OCI-LY1 (cell line): ENCODE measurements at regions not wholly inside any gene's neighbourhood (a gene's known extent, or its start where the extent isn't known, plus 50 kb on each side); places are given as distances from the start of the nearest gene placed in this dataset.

Experiments
- H2AFZ ChIP-seq: fragments of 200-600 bp; sonication (generic), shearing (Covaris generic); 2 replicates; pipeline ENCODE4 v1.6.0; 2014; ENCODE audit warnings: antibody characterized with exemption, mild to moderate bottlenecking, low read length
- H3F3A ChIP-seq: fragments of 200-600 bp; sonication (generic), shearing (Covaris generic); 2 replicates; pipeline ENCODE4 v1.6.0; 2014; ENCODE audit warnings: mild to moderate bottlenecking, antibody characterized with exemption, low read length, moderate library complexity; ENCODE audit not compliant: insufficient read depth
- H3K27ac ChIP-seq: fragments of 200-600 bp; sonication (generic); 2 replicates; pipeline ENCODE4 v1.5.1; 2014; ENCODE audit warnings: low read length, mixed run types, mild to moderate bottlenecking, low read depth; ENCODE audit not compliant: poor library complexity, severe bottlenecking
- H3K27me3 ChIP-seq: fragments of 200-600 bp; sonication (generic); 2 replicates; pipeline ENCODE4 v1.6.0; 2014; ENCODE audit warnings: antibody characterized with exemption, mild to moderate bottlenecking, low read length, moderate library complexity; ENCODE audit not compliant: insufficient read depth
- H3K36me3 ChIP-seq: fragments of 200-600 bp; sonication (generic); 2 replicates; pipeline ENCODE4 v1.6.1; 2014; ENCODE audit warnings: mild to moderate bottlenecking, antibody characterized with exemption, low read length, moderate library complexity, mixed read lengths; ENCODE audit not compliant: insufficient read depth
- H3K4me1 ChIP-seq: fragments of 200-600 bp; sonication (generic); 2 replicates; pipeline ENCODE4 v1.5.1; 2014; ENCODE audit warnings: mild to moderate bottlenecking, low read length, moderate library complexity; ENCODE audit not compliant: insufficient read depth, severe bottlenecking
- H3K4me2 ChIP-seq: fragments of 200-600 bp; sonication (generic), shearing (Covaris generic); 2 replicates; pipeline ENCODE4 v1.6.1; 2014; ENCODE audit warnings: low read length
- H3K4me3 ChIP-seq: fragments of 200-600 bp; sonication (generic); 2 replicates; pipeline ENCODE4 v1.5.1; 2014; ENCODE audit warnings: low read length, low read depth, mild to moderate bottlenecking, mixed read lengths; ENCODE audit not compliant: poor library complexity, severe bottlenecking
- H3K79me2 ChIP-seq: fragments of 200-600 bp; shearing (Covaris generic); 2 replicates; pipeline ENCODE4 v1.6.1; 2016; ENCODE audit warnings: mixed run types, low read length, mixed read lengths; ENCODE audit not compliant: insufficient read depth
- H3K9ac ChIP-seq: fragments of 200-600 bp; sonication (generic), shearing (Covaris generic); 2 replicates; pipeline ENCODE4 v1.6.1; 2014; ENCODE audit warnings: mild to moderate bottlenecking, low read length, mixed read lengths
- H3K9me2 ChIP-seq: fragments of 200-600 bp; sonication (generic), shearing (Covaris generic); 2 replicates; pipeline ENCODE4 v1.6.1; 2014; ENCODE audit warnings: low read depth, mild to moderate bottlenecking, low read length, mixed read lengths
- H3K9me3 ChIP-seq: fragments of 200-600 bp; shearing (Covaris generic); 2 replicates; pipeline ENCODE4 v1.6.1; 2014; ENCODE audit warnings: low read length, mixed read lengths
- H4K20me1 ChIP-seq: fragments of 200-600 bp; sonication (generic), shearing (Covaris generic); 2 replicates; pipeline ENCODE4 v1.6.0; 2016; ENCODE audit warnings: mild to moderate bottlenecking, low read length; ENCODE audit not compliant: insufficient read depth
- EZH2 ChIP-seq: fragments of 200-600 bp; sonication (generic), shearing (Covaris generic); IDR thresholded peaks from 2 replicates; pipeline ENCODE4 v1.8.0; 2017; ENCODE audit warnings: borderline replicate concordance, mixed run types, mild to moderate bottlenecking, antibody characterized with exemption, low read length, moderate library complexity, mixed read lengths
- TF ChIP-seq, protein P1 (sequence below): fragments of 200-600 bp; sonication (generic), shearing (Covaris generic); IDR thresholded peaks from 2 replicates; pipeline ENCODE4 v1.5.1; 2017; ENCODE audit warnings: mild to moderate bottlenecking, antibody characterized with exemption, low read length, moderate library complexity, mixed read lengths

DNA sequence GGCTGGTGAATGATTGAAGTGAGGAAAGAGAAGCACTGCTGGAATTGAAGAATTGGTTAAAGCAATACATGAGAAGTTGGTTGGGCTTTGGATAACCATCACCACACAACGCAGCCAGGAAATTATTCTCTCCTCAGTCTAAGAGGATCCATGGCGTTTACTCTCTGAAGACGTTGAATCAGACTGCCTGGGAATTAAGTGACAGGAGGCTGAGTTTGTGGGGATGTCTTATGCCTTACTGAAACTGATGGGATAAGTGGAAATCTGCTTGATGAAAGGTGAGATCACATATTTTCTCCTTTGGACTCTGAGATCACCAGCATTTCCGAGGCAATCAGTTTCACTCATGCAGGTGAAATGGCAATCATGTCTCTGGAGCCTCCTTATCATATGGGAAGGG is 456.1 kb upstream of the GBE1 start:
- no peak overlapping the region for H2AFZ ChIP-seq
- H4K20me1 ChIP-seq, result no peaks in the 10 kb centered on the region
- H3F3A ChIP-seq, result no peaks in the 10 kb centered on the region
- H3K4me3 ChIP-seq, result no peak overlapping the region
- H3K36me3 ChIP-seq, result no peaks in the 10 kb centered on the region
- no peak overlapping the region for H3K27ac ChIP-seq
- no peaks in the 10 kb centered on the region for H3K9me2 ChIP-seq
- no peaks in the 10 kb centered on the region for H3K27me3 ChIP-seq
- no peaks in the 10 kb centered on the region for H3K9me3 ChIP-seq
- no peak for TF ChIP-seq EZH2
- TF ChIP-seq, protein P1, sequence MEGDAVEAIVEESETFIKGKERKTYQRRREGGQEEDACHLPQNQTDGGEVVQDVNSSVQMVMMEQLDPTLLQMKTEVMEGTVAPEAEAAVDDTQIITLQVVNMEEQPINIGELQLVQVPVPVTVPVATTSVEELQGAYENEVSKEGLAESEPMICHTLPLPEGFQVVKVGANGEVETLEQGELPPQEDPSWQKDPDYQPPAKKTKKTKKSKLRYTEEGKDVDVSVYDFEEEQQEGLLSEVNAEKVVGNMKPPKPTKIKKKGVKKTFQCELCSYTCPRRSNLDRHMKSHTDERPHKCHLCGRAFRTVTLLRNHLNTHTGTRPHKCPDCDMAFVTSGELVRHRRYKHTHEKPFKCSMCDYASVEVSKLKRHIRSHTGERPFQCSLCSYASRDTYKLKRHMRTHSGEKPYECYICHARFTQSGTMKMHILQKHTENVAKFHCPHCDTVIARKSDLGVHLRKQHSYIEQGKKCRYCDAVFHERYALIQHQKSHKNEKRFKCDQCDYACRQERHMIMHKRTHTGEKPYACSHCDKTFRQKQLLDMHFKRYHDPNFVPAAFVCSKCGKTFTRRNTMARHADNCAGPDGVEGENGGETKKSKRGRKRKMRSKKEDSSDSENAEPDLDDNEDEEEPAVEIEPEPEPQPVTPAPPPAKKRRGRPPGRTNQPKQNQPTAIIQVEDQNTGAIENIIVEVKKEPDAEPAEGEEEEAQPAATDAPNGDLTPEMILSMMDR, result no peak
- H3K4me2 ChIP-seq, result no peak overlapping the region
- H3K4me1 ChIP-seq, result no peaks in the 10 kb centered on the region
- no peak overlapping the region for H3K9ac ChIP-seq
- no peaks in the 10 kb centered on the region for H3K79me2 ChIP-seq

DNA sequence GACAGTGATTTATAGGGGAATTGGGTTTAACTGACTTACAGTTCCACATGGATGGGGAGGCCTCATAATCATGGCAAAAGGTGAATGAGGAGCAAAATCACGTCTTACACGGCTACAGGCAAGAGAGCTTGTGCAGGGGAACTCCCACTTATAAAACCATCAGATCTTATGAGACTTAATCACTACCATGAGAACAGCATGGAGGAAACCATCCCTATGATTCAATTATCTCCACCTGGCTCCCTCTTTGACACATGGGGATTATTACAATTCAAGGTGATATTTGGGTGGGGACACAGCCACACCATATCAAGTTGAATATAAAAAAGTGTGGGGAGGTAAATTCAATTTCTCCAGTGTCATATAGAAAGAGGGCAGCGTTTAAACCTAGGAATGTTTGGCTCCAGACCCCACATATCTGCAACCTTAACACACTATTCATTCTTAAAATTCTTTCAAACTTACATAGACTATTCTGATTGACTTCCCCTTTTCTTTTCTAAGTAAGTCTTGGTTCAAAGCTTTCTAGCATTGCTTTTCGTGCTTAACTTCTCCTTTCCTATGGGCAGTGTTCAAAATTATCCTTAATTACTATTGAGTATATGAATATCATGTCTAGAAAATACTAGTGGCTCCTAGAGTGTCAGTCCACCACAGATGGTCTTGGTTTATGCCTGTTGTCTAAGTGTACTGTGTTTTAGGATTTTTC is 446.7 kb upstream of the GBE1 start:
- Histone ChIP-seq H3K9me3 (no peaks in the 10 kb centered on the region), H2AFZ (no peak overlapping the region), H4K20me1 (no peaks in the 10 kb centered on the region), H3K4me1 (no peaks in the 10 kb centered on the region), H3K9me2 (no peaks in the 10 kb centered on the region), H3K4me3 (no peak overlapping the region), H3K79me2 (no peaks in the 10 kb centered on the region), H3K9ac (no peak overlapping the region), H3F3A (no peaks in the 10 kb centered on the region), H3K4me2 (no peak overlapping the region), H3K27me3 (no peaks in the 10 kb centered on the region), H3K27ac (no peak overlapping the region), H3K36me3 (no peaks in the 10 kb centered on the region)
- TF ChIP-seq EZH2, result no peak
- TF ChIP-seq, protein P1, result no peak

DNA sequence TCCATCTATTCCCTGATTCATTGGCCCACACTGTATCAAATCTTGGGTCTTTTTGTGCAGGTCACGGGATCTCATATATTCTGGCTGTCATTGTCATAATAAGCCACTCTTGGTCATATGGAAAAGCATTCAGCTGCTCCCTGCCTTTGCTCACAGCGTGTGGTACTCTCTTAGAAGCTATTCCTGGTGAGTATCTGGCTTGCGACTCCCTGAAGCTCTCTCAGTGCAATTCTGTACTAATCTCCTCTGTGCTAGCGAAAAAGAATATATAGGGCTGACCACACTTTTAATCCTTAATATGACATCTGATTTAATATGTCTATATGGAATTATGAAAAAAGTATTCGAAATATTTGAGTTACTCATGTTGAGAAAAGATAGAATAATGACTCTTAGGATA is 440.8 kb upstream of the GBE1 start:
- no peak for TF ChIP-seq EZH2
- TF ChIP-seq, protein P1, result no peak
- Histone ChIP-seq H3K9me2 (no peaks in the 10 kb centered on the region), H3K4me3 (no peak overlapping the region), H3K9me3 (no peaks in the 10 kb centered on the region), H3K27me3 (no peaks in the 10 kb centered on the region), H3K4me2 (no peak overlapping the region), H3K9ac (no peak overlapping the region), H3K4me1 (no peaks in the 10 kb centered on the region), H3K27ac (no peak overlapping the region), H3F3A (no peaks in the 10 kb centered on the region), H4K20me1 (no peaks in the 10 kb centered on the region), H3K79me2 (no peaks in the 10 kb centered on the region), H2AFZ (no peak overlapping the region), H3K36me3 (no peaks in the 10 kb centered on the region)
